Inflammatory macrophage (primary cell): ENCODE measurements at regions not wholly inside any gene's neighbourhood (a gene's known extent, or its start where the extent isn't known, plus 50 kb on each side); places are given as distances from the start of the nearest gene placed in this dataset.
"Not testable (repeated sequence)": the region's sequence is repeated elsewhere in the genome, so short reads cannot be mapped to it uniquely, and the experiment has no call there.

ENCODE experiments used
- DNase-seq, 2 donors: peaks; one replicate each; pipeline ENCODE4 v3.0.0-alpha.2; 2020 to 2022

GRCh38 chr22:35186492-35186891, 70.8 kb upstream of the HMGXB4 start:
- DNase-seq: no peak

DNA sequence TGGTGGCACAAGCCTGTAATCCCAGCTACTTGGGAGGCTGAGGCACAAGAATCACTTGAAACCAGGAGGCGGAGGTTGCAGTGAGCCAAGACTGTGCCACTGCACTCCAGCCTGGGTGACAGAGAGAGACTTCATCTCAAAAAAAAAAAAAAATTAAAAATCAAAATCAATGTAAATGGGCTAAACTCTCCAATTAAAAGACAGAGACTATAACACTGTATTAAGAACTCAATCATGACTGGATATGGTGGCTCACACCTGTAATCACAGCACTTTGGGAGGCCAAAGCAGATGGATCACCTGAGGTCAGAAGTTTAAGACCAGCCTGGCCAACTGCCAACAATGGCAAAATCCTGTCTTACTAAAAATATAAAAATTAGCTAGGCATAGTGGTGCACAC, 68.4 kb upstream of the HMGXB4 start:
- DNase-seq: not testable (repeated sequence)

- no peak for DNase-seq
Observed at GRCh38 chr22:35189559-35189958, 67.7 kb upstream of the HMGXB4 start.

- DNase-seq: no peak
Observed at GRCh38 chr22:35191412-35191811, 65.9 kb upstream of the HMGXB4 start.

GRCh38 chr22:35192129-35192918, 65.0 kb upstream of the HMGXB4 start:
- no peak for DNase-seq

GRCh38 chr22:35195226-35195625, 62.1 kb upstream of the HMGXB4 start:
- no peak for DNase-seq

GRCh38 chr22:35195821-35196220, 61.5 kb upstream of the HMGXB4 start:
- no peak for DNase-seq

DNA sequence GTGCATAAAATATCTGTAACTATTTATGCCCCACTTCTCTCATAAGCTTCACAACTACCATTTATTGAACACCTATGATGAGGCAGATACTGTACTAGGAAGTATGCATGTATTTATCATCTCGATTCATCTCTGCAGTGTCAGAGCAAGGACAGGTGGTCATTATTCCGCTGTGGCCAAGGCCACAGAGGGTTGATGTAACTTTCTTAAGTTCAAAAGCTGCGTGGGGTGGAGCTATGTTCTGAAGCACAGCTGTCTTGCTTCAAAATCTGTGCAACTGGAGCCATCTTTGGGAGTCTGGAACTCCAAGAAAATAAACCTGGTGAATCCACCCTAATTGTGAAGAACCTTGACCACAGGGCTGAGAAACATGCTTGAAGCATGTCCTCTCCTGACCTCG, 60.2 kb upstream of the HMGXB4 start:
- no peak for DNase-seq

DNA sequence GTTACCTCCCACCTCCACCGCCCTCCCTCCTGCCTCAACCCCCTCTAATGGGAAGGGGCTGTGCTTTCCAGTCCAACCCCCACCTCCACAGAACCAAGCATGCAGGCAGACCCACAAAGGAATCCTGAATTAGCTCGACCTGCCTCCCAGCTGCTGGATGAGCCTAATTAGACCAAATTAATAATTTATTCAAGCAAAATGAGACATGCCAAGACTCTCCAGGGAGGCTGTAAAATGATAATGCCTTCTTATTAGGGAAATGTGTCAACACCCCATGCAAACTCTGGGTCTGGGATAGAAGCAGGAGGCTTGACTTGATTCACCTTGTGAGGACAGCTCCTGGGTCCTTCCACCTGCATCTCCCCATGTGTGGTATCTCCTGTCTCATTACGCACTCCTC, 59.4 kb upstream of the HMGXB4 start:
- DNase-seq: no peak

DNA sequence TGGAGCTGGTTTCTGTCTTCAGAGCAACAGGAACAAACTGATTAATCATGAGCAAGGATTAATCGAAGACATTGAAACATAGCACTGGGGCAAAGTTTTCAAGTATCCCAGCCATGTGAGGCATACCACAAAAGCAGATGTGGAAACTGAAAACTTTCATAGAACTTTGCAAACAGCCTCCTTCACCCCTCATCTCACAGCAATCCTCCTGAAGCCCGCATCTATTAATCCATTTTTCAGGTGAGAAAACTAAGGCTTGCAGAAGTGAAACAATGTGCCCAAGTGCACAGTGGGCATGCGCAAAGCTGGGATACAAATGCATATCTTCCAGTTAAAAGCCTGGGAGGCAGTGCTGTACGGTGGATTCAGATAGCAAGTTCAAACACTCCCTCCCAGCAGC, 58.6 kb upstream of the HMGXB4 start:
- DNase-seq: no peak

DNA sequence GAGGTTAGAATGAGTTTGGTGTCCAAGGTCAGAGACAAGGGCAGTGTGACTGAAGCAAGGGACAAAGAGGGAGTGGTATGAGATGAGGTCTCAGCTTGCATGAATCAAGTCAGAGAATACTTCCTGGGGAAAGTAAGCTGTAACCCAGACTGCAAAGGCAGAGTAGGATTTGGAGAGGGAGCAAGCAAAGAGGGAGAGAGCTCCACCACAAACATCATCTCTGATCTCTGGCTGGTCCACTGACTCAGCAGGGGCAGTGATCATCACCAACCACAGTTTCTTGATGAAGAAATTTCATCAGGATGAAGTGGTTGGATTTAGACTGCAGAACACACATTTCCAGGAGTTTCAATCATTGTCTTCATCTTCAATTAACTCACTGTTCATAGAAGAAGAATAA, 54.9 kb upstream of the HMGXB4 start:
- DNase-seq: no peak

DNA sequence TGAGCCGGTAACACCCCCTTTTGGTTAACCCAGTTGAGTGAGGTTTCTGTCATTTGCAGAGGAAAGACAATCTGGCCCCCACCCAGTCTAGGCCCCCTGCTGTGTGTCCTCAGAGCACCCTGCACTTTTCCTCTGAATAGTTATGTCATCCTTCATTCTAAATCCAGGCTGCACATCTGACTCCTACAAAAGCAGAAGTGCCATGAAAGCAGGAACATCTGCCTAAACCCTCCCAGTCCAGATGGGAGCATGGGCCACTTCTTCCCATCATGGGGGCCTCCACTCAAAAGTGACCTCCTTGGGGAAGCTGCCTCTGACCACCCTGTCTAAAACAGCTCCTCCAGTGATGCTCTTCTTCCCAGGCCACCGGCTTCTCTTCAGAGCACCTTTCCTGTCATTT, 53.7 kb upstream of the HMGXB4 start:
- no peak for DNase-seq

DNA sequence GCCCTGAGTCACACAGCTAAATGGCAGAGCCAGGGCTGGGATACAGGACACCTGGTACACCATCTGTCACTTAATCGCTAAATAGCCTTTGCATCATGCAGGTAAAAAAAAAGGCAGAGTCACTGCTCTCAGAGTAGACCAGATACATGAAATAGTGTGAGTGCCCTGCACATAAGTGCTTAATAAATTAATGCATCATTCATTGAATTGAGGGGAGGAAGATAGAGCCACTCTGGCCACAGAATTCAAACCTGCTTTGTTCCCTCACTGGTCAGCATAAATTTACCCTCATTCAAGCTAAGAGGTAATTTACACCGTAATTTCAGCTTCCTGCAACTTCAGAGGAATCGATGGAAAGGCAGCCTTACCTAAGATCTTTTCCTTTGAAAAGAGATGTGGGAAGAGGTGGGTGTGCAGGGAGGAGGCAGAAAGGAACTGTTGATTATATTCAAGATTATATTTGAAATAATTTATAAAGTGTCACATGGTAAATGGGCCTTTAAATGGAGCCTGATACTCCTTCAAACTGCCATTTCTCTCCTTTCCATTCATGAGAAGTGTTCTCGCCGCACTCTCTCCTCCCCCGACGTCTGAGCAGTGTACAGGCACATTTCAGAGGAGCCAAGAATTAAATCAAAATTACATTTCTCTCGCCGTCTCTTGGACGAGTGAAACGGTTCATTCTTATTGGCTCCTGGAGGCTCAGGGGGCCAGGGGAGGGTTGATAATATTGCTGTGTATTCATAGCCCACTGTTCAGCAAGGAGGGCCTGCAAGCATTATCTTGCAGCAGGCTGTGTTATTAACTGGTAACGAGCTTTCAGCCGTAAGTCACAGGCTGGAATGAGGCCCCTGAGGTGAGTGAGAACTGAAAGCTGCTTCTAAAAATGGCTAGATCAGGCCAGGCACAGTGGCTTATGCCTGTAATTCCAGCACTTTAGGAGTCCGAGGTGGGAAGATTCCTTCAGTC, 52.2 kb upstream of the HMGXB4 start:
- no peak for DNase-seq

DNA sequence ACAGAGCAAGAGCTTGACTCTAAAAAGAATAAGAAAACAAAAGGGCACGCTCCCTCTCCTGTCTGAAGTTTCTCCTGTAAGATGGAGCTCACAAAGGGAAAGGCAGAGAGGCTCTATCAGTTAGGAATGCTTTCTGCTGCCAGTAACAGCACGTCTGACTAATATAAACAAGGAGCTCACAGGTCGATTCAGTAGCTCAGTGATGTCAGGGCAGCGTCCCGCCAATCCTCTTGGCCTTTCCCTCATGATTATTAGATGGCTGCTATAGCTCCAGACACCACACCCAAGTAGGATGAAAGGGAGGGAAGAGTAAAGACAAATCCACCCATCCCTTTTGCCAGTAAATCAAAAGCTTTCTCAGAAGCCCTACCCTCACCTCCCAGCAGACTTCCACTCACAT, 51.3 kb upstream of the HMGXB4 start:
- DNase-seq: no peak

GRCh38 chr22:35206889-35207288, 50.4 kb upstream of the HMGXB4 start:
- no peak for DNase-seq
